ENCODE measurements at regions not wholly inside any gene's neighbourhood (a gene's known extent, or its start where the extent isn't known, plus 50 kb on each side); places are given as distances from the start of the nearest gene placed in this dataset.

GRCh38 chr2:13005048-13005447 is 288.3 kb downstream of the TRIB2 start:
- no peaks in the 10 kb centered on the region for H3K36me3 Mint-ChIP-seq (ENCODE audit: low read depth)
- H3K4me1 Mint-ChIP-seq = no peaks in the 10 kb centered on the region
- H3K9me3 Mint-ChIP-seq = no peaks in the 10 kb centered on the region
- ATAC-seq (replicated peaks) = no peak
- H3K4me3 Mint-ChIP-seq = no peak overlapping the region
- H3K27me3 Mint-ChIP-seq = peaks cover 5% of the 10 kb centered on the region
- H3K27ac Mint-ChIP-seq = no peak overlapping the region

DNA sequence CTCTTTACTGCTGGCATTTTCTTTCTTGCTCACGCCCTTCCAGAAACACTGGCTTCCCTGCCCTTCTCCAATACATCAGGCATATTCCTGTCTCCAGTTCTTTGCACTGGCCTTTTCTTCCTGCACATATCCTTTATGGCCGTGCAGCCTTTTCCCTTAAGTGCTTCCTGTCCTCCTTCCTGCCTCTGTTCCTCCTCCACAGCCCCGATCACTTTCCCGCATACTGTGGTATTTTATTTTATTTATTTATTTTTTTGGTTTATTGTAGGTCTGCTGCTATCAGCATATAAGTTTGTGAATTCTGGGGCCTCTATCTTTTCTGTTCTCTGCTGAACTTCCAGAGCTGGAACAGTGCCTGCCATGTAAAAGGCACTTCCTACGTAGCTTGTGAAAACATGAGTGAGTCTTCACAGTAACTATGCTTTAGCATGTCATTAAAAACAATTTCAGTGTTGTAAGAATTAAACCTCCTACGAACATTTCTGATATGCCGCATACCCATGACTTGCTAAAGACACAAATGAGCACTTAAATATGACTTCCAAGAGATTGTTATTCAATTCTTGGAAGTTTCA is 289.1 kb downstream of the TRIB2 start:
- no peak overlapping the region for H3K27ac Mint-ChIP-seq
- H3K4me1 Mint-ChIP-seq = no peaks in the 10 kb centered on the region
- peaks cover 9% of the 10 kb centered on the region for H3K27me3 Mint-ChIP-seq
- no peaks in the 10 kb centered on the region for H3K36me3 Mint-ChIP-seq (ENCODE audit: low read depth)
- no peak overlapping the region for H3K4me3 Mint-ChIP-seq
- ATAC-seq (replicated peaks) = no peak
- H3K9me3 Mint-ChIP-seq = no peaks in the 10 kb centered on the region

GRCh38 chr2:13006426-13006825 is 289.7 kb downstream of the TRIB2 start:
- H3K4me1 Mint-ChIP-seq = no peaks in the 10 kb centered on the region
- no peak overlapping the region for H3K27ac Mint-ChIP-seq
- H3K27me3 Mint-ChIP-seq = peaks cover 9% of the 10 kb centered on the region
- no peaks in the 10 kb centered on the region for H3K36me3 Mint-ChIP-seq (ENCODE audit: low read depth)
- H3K4me3 Mint-ChIP-seq = no peak overlapping the region
- ATAC-seq (replicated peaks) = no peak
- no peaks in the 10 kb centered on the region for H3K9me3 Mint-ChIP-seq

DNA sequence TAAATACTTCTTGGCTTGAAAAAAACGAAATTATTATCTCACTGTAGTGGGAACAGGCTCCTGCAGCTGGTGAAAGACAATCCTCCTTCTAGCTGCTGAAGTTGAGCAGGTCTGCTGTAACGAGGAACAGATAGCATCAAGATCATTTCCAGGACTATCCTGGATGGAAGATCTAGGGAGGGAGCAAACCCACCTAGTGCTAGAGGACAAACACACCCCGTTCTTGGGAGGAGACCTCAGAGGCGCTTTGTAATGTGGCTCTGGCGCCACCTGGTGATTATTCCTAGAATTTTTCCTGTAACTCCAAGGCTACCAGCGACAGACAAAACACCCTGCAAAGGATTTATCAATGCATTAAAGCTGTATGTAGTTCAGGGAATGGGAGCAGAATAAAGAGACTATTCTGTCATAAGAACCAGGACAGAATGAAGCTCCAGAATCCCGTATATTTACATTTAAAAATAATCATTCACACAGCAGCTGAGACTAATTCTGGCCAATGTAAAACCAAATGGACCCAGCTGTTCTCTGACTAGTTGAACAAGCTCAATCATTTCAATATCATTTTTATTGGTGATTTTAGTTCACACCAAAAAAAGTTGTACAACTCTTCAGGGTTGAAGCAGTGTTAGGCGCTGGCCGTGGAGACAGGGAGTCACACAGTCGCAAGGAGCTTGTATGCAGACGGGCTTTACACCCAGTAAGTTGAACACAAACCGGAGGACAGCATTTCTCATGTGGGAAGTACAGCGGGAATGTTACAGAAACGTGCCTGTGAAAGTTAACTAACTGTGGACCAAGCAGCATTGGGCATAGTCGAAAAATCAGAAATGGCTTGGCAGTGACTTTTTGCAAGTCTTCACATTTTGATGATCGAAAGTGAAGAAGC is 290.3 kb downstream of the TRIB2 start:
- H3K36me3 Mint-ChIP-seq (ENCODE audit: low read depth) = no peaks in the 10 kb centered on the region
- H3K4me3 Mint-ChIP-seq = no peak overlapping the region
- H3K4me1 Mint-ChIP-seq = no peaks in the 10 kb centered on the region
- H3K27me3 Mint-ChIP-seq = peaks cover 13% of the 10 kb centered on the region
- H3K9me3 Mint-ChIP-seq = no peaks in the 10 kb centered on the region
- peak; percentile 60 for ATAC-seq (replicated peaks)
- H3K27ac Mint-ChIP-seq = no peak overlapping the region

- no peak for ATAC-seq (replicated peaks)
- no peak overlapping the region for H3K4me3 Mint-ChIP-seq
- no peak overlapping the region for H3K27ac Mint-ChIP-seq
- H3K27me3 Mint-ChIP-seq = peaks cover 26% of the 10 kb centered on the region
- H3K36me3 Mint-ChIP-seq (ENCODE audit: low read depth) = no peaks in the 10 kb centered on the region
- H3K9me3 Mint-ChIP-seq = no peaks in the 10 kb centered on the region
- H3K4me1 Mint-ChIP-seq = no peaks in the 10 kb centered on the region
Measured at GRCh38 chr2:13009027-13009642, 292.4 kb downstream of the TRIB2 start.

GRCh38 chr2:13010283-13010682 is 293.5 kb downstream of the TRIB2 start:
- Mint-ChIP-seq H3K4me3 (no peak overlapping the region), H3K36me3 (ENCODE audit: low read depth) (no peaks in the 10 kb centered on the region), H3K27me3 (peaks cover 30% of the 10 kb centered on the region), H3K4me1 (no peaks in the 10 kb centered on the region), H3K9me3 (no peaks in the 10 kb centered on the region), H3K27ac (no peak overlapping the region)
- ATAC-seq (replicated peaks) = no peak

- H3K36me3 Mint-ChIP-seq (ENCODE audit: low read depth) = no peaks in the 10 kb centered on the region
- ATAC-seq (replicated peaks) = no peak
- no peaks in the 10 kb centered on the region for H3K9me3 Mint-ChIP-seq
- H3K4me1 Mint-ChIP-seq = no peaks in the 10 kb centered on the region
- H3K27ac Mint-ChIP-seq = no peak overlapping the region
- H3K27me3 Mint-ChIP-seq = peaks cover 31% of the 10 kb centered on the region
- H3K4me3 Mint-ChIP-seq = no peak overlapping the region
Measured at GRCh38 chr2:13014783-13015182, 298.0 kb downstream of the TRIB2 start.

- H3K27me3 Mint-ChIP-seq = peaks cover 28% of the 10 kb centered on the region
- no peaks in the 10 kb centered on the region for H3K9me3 Mint-ChIP-seq
- no peak for ATAC-seq (replicated peaks)
- no peaks in the 10 kb centered on the region for H3K36me3 Mint-ChIP-seq (ENCODE audit: low read depth)
- H3K4me3 Mint-ChIP-seq = no peak overlapping the region
- no peak overlapping the region for H3K27ac Mint-ChIP-seq
- no peaks in the 10 kb centered on the region for H3K4me1 Mint-ChIP-seq
Measured at GRCh38 chr2:13015532-13016320, 299.0 kb downstream of the TRIB2 start.

DNA sequence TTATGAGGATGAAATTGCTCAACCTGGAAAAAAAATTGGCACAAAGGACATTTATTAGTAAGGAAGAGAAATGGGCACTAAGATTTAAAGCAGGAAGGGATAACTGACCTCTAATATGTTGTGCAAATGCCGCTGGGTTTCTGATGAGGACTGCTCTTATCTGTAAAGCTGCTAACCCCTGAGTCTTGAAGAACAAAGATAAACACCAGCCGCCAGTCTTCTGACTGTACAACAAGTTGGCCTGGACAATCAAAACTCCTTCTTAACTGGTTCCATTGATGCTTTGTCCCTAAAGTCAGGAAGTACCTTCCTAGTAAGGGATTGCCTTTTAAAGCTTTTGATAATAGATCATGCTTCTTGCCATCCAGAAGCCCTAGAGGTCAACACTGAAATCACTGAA is 301.8 kb downstream of the TRIB2 start:
- Mint-ChIP-seq H3K9me3 (no peaks in the 10 kb centered on the region), H3K36me3 (ENCODE audit: low read depth) (no peaks in the 10 kb centered on the region), H3K4me1 (no peaks in the 10 kb centered on the region), H3K27me3 (peaks cover 15% of the 10 kb centered on the region), H3K4me3 (no peak overlapping the region), H3K27ac (no peak overlapping the region)
- ATAC-seq (replicated peaks) = no peak

- Mint-ChIP-seq H3K4me1 (no peaks in the 10 kb centered on the region), H3K9me3 (no peaks in the 10 kb centered on the region), H3K4me3 (no peak overlapping the region), H3K36me3 (ENCODE audit: low read depth) (no peaks in the 10 kb centered on the region), H3K27ac (no peak overlapping the region), H3K27me3 (peaks cover 11% of the 10 kb centered on the region)
- no peak for ATAC-seq (replicated peaks)
Measured at GRCh38 chr2:13019781-13020180, 303.0 kb downstream of the TRIB2 start.

GRCh38 chr2:13020469-13020868 is 303.7 kb downstream of the TRIB2 start:
- Mint-ChIP-seq H3K9me3 (no peaks in the 10 kb centered on the region), H3K36me3 (ENCODE audit: low read depth) (no peaks in the 10 kb centered on the region), H3K4me3 (no peak overlapping the region), H3K27ac (no peak overlapping the region), H3K4me1 (no peaks in the 10 kb centered on the region), H3K27me3 (peaks cover 10% of the 10 kb centered on the region)
- ATAC-seq (replicated peaks) = no peak

DNA sequence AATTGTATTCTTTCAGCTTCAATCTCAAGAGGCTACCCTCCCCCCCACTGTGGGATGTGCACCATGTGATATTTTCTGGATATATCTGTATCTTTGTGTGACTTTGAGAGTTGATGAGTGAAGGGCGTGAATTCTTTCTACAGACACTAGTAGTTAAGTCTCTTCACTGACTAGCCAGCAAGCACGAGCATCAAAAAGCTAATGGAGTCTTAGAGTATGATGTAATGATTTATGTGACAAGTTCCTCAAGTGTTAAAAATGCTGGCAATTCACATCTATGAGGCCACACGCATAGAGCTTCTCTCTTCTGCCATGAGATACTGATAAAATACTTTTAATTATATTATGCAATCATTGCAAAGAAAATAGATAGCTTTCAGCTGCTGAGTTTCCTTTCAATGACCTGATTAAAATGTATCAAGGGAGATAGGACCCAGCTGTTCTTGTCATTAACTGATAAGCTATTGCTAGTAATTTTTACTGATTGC is 304.8 kb downstream of the TRIB2 start:
- ATAC-seq (replicated peaks) = no peak
- Mint-ChIP-seq H3K9me3 (no peaks in the 10 kb centered on the region), H3K36me3 (ENCODE audit: low read depth) (no peaks in the 10 kb centered on the region), H3K4me1 (no peaks in the 10 kb centered on the region), H3K4me3 (no peak overlapping the region), H3K27me3 (peaks cover 7% of the 10 kb centered on the region), H3K27ac (no peak overlapping the region)

DNA sequence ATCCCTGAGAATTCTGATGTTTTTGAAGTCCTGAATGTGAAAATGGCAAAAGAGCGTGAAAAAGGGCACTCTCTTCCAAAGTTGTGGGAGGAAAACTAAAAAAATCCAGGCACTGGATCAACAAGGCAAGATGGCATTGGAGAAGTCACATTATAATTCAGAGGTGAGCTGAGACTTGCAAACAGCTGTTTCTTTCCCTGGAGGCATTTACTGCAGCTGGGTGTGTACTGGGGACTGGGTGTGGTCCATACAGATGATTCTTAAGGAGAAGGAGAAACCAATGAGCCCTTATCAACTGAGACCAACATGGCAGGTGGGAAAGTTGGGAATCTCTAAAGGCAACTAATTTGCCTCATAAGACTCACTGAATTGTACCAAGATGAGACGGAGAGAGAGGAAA is 313.9 kb downstream of the TRIB2 start:
- Mint-ChIP-seq H3K9me3 (no peaks in the 10 kb centered on the region), H3K4me1 (no peaks in the 10 kb centered on the region), H3K27me3 (peaks cover 12% of the 10 kb centered on the region), H3K4me3 (no peak overlapping the region), H3K27ac (no peak overlapping the region), H3K36me3 (ENCODE audit: low read depth) (no peaks in the 10 kb centered on the region)
- ATAC-seq (replicated peaks) = no peak

GRCh38 chr2:13034861-13035260 is 318.1 kb downstream of the TRIB2 start:
- Mint-ChIP-seq H3K36me3 (ENCODE audit: low read depth) (no peaks in the 10 kb centered on the region), H3K9me3 (no peaks in the 10 kb centered on the region), H3K4me3 (no peak overlapping the region), H3K27me3 (peaks cover 13% of the 10 kb centered on the region), H3K4me1 (no peaks in the 10 kb centered on the region), H3K27ac (no peak overlapping the region)
- no peak for ATAC-seq (replicated peaks)

All from activated T-helper 17 cell treated with anti-CD3 and anti-CD28 coated beads, Interleukin-2, amount 50 U/mL, for 72 hours (primary cell).